Smooth muscle cell (in vitro differentiated cells): ENCODE measurements at regions not wholly inside any gene's neighbourhood (a gene's known extent, or its start where the extent isn't known, plus 50 kb on each side); places are given as distances from the start of the nearest gene placed in this dataset.
"Not testable (repeated sequence)": the region's sequence is repeated elsewhere in the genome, so short reads cannot be mapped to it uniquely, and the experiment has no call there.

Source experiments
- DNase-seq: peaks from one replicate; lab custom pipeline; 2025; ENCODE audit not compliant: unreplicated experiment; lab: John Stamatoyannopoulos, UW
- H2AFZ ChIP-seq: fragments of 200-600 bp; sonication (generic); 2 replicates; pipeline ENCODE4 v1.6.0; 2016; ENCODE audit warnings: antibody characterized with exemption, low read depth, mild to moderate bottlenecking
- H3F3A ChIP-seq: fragments of 200-600 bp; sonication (generic); 2 replicates; pipeline ENCODE4 v1.6.0; 2017; ENCODE audit warnings: antibody characterized with exemption, low read depth
- H3K27ac ChIP-seq: fragments of 200-600 bp; sonication (generic); 2 replicates; pipeline ENCODE4 v1.5.1; 2016; ENCODE audit warnings: low read depth, mild to moderate bottlenecking
- H3K27me3 ChIP-seq: fragments of 200-600 bp; sonication (generic); 2 replicates; pipeline ENCODE4 v1.6.1; 2016; ENCODE audit warnings: low read depth, mild to moderate bottlenecking
- H3K36me3 ChIP-seq: fragments of 200-600 bp; sonication (generic); 2 replicates; pipeline ENCODE4 v1.5.1; 2016; ENCODE audit warnings: low read depth
- H3K4me1 ChIP-seq: fragments of 200-600 bp; sonication (generic); 2 replicates; pipeline ENCODE4 v1.5.1; 2016; ENCODE audit warnings: low read depth
- H3K4me2 ChIP-seq: fragments of 200-600 bp; sonication (generic); 2 replicates; pipeline ENCODE4 v1.6.0; 2016; ENCODE audit warnings: mild to moderate bottlenecking
- H3K4me3 ChIP-seq: fragments of 200-600 bp; sonication (generic); 2 replicates; pipeline ENCODE4 v1.5.1; 2016; ENCODE audit warnings: mild to moderate bottlenecking
- H3K79me2 ChIP-seq: fragments of 200-600 bp; sonication (generic); 2 replicates; pipeline ENCODE4 v1.6.0; 2016; ENCODE audit warnings: low read depth, mild to moderate bottlenecking
- H3K9ac ChIP-seq: fragments of 200-600 bp; sonication (generic); 2 replicates; pipeline ENCODE4 v1.6.0; 2016; ENCODE audit warnings: low read depth
- H3K9me3 ChIP-seq: fragments of 200-600 bp; sonication (generic); replicated peaks from 2 replicates; pipeline ENCODE4 v1.5.1; 2016; ENCODE audit warnings: low read depth
- H4K20me1 ChIP-seq: fragments of 200-600 bp; sonication (generic); 2 replicates; pipeline ENCODE4 v1.6.0; 2016; ENCODE audit warnings: low read depth
- CTCF ChIP-seq: fragments of 200-600 bp; sonication (generic); IDR thresholded peaks from 2 replicates; pipeline ENCODE4 v1.5.1; 2017; ENCODE audit warnings: borderline replicate concordance, mild to moderate bottlenecking, antibody characterized with exemption; ENCODE audit not compliant: insufficient read depth, poor library complexity, severe bottlenecking
- WGBS: methylation state at CpG from one replicate; pipeline ENCODE4 v1.1.7; 2016; ENCODE audit warnings: low lambda C conversion rate; 5-methylcytosine and 5-hydroxymethylcytosine counted together

GRCh38 chr12:12007713-12008231, 63.0 kb upstream of the BCL2L14 start:
- Histone ChIP-seq H3K79me2 (no peaks in the 10 kb centered on the region), H3K9me3 (no peaks in the 10 kb centered on the region), H3F3A (peaks cover 17% of the 10 kb centered on the region), H3K9ac (no peak overlapping the region), H3K27me3 (no peaks in the 10 kb centered on the region), H2AFZ (no peak overlapping the region), H3K4me1 (peaks cover 34% of the 10 kb centered on the region), H3K27ac (no peak overlapping the region), H3K4me3 (no peak overlapping the region), H4K20me1 (no peaks in the 10 kb centered on the region), H3K4me2 (no peak overlapping the region), H3K36me3 (no peaks in the 10 kb centered on the region)
- TF ChIP-seq CTCF: no peak
- no peak for DNase-seq
- 91% methylated on average over 9 of the region's 9 CpGs for WGBS

GRCh38 chr12:12008232-12008850, 62.4 kb upstream of the BCL2L14 start:
- peak; percentile 11 for TF ChIP-seq CTCF
- Histone ChIP-seq H3K4me3 (no peak overlapping the region), H3K9ac (no peak overlapping the region), H3K4me1 (peaks cover 34% of the 10 kb centered on the region), H3K36me3 (no peaks in the 10 kb centered on the region), H3K79me2 (no peaks in the 10 kb centered on the region), H3K9me3 (no peaks in the 10 kb centered on the region), H4K20me1 (no peaks in the 10 kb centered on the region), H3F3A (peaks cover 13% of the 10 kb centered on the region), H2AFZ (no peak overlapping the region), H3K4me2 (no peak overlapping the region), H3K27me3 (no peaks in the 10 kb centered on the region), H3K27ac (no peak overlapping the region)
- whole genome bisulfite sequencing: 64% methylated on average over 8 of the region's 8 CpGs
- no peak for DNase-seq

GRCh38 chr12:12008931-12009611, 61.7 kb upstream of the BCL2L14 start:
- Histone ChIP-seq H3K36me3 (no peaks in the 10 kb centered on the region), H3K4me1 (peaks cover 34% of the 10 kb centered on the region), H3K4me2 (peak overlapping the region; percentile 68), H3F3A (peaks cover 8% of the 10 kb centered on the region), H3K79me2 (no peaks in the 10 kb centered on the region), H3K9me3 (no peaks in the 10 kb centered on the region), H3K27ac (peak overlapping the region; percentile 40), H3K27me3 (no peaks in the 10 kb centered on the region), H3K4me3 (no peak overlapping the region), H4K20me1 (no peaks in the 10 kb centered on the region), H2AFZ (no peak overlapping the region), H3K9ac (no peak overlapping the region)
- DNase-seq: no peak
- WGBS: 45% methylated on average over 13 of the region's 13 CpGs
- peak; percentile 9 for TF ChIP-seq CTCF

GRCh38 chr12:12009749-12010276, 60.9 kb upstream of the BCL2L14 start:
- not testable (repeated sequence) for H4K20me1 ChIP-seq, DNase-seq, H3K27me3 ChIP-seq, H3K79me2 ChIP-seq, H3K4me3 ChIP-seq, H3K9ac ChIP-seq, H3F3A ChIP-seq, H3K9me3 ChIP-seq, H2AFZ ChIP-seq, H3K36me3 ChIP-seq
- peak overlapping the region; percentile 40 for H3K27ac ChIP-seq
- 79% methylated on average over 6 of the region's 6 CpGs for WGBS
- H3K4me2 ChIP-seq: peak overlapping the region; percentile 71
- peaks cover 34% of the 10 kb centered on the region for H3K4me1 ChIP-seq
